SH-SY5Y (cell line): ENCODE measurements at regions not wholly inside any gene's neighbourhood (a gene's known extent, or its start where the extent isn't known, plus 50 kb on each side); places are given as distances from the start of the nearest gene placed in this dataset.

Experiments
- GATA2 ChIP-seq: IDR thresholded peaks from 2 replicates; pipeline ENCODE4 v1.6.1; 2011; ENCODE audit warnings: mild to moderate bottlenecking, low read depth, low read length
- GATA3 ChIP-seq: IDR thresholded peaks from 2 replicates; pipeline ENCODE4 v1.6.1; 2011; ENCODE audit warnings: low read depth, mild to moderate bottlenecking, low read length, moderate library complexity

DNA sequence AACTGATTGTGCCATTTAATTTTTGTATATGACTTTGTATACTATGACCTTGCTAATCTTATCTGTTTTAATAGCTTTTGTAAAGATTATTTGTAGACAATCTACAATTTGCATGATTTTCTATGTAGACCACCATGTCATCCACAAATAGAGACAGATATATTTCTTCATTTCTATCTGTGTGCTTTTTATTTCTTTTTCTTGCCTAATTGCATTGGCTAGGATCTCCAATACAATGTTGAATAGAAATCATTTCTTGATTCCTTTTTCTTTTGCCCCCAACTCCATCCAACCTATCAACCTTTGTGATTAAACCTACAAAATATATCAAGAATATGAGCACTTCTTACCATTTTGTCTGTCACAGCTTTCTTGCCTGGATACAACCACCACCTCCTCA, 232.6 kb upstream of the POU3F1 start:
- TF ChIP-seq GATA2 (no peak), GATA3 (no peak)

DNA sequence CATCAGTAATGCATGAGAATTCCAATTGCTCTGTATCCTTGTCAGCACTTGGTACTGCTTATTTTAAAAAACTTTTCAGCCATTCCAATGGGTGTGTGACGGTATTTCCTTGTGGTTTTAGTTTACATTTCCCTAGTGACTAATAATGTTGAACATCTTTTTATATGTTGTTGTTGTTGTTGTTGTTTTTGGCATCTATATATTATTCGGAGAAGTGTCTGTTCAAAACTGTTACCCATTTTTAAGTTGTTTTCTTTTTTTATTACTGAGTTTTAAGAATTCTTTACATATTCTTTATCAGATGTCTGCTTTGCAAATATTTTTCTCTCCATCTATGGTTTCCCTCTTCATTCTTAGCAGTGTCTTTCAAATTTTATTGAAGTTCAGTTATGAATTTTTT, 231.1 kb upstream of the POU3F1 start:
- TF ChIP-seq GATA3 (no peak), GATA2 (no peak)

DNA sequence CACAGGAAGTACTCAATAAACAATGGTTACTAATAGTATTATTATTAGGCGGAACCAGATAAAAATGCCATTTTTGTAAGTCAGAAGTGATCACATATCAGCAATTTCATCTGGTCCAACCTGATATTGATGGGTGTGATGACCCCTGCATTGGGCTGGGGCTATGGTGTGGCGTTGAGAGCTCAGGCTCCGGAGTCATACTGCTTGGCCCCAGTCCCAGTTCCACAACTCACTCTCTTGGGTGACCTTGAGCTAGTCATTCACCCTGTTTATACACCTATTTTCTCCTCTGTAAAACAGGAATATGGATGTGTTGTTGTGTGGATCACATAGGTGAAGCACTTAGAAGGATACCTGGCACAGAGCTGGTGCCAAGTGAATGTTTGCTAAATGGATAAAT, 229.4 kb upstream of the POU3F1 start:
- no peak for TF ChIP-seq GATA3
- no peak for TF ChIP-seq GATA2

DNA sequence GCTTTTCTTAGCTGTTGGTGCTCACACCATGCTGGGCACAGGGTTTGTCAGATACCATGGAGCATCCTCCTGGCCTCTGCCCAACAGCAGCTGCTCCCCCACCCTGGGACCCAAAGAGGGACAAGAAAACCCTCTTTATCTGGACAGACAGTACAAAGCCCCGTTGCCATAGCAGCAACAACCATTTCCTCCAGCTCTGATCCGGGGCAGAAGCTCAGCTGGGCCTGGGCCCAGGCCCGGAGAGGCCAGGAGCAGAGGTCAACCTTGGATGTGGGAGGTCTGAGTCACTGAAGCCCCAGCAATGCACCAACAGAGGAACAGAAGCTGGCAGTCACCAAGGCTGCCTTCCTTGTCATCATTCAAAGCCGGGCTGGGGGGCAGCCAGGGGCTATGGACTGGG, 228.4 kb upstream of the POU3F1 start:
- TF ChIP-seq GATA2 (no peak), GATA3 (no peak)

DNA sequence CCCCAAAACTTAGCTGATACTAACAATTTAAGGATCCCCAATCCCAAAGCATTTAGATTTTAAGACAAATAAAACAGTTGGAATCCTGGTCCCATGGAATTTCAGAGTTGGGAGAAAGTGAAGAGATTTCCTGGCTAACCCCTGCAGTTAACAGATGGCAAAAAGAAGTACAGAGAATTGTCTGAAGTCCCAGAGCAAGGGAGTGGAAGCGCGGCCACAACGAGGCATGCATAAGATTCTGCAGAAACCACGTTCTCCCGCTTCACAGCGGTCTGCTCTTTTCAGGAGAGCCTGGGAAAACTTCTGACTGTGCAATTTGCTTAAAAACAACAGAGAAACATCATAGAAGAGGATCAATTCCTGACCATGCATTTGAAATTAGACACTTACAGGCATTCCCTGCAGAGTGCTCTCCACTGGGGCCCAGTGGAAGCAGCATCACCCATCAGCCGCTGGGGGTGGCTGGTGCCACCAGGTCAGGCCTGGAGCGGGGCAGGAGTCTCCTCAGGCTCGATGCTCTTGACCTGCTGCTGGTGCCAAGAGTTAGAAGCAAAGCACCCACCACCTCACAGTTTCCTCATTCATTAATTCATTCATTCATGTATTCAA, 226.7 kb upstream of the POU3F1 start:
- TF ChIP-seq GATA3: no peak
- TF ChIP-seq GATA2: no peak

DNA sequence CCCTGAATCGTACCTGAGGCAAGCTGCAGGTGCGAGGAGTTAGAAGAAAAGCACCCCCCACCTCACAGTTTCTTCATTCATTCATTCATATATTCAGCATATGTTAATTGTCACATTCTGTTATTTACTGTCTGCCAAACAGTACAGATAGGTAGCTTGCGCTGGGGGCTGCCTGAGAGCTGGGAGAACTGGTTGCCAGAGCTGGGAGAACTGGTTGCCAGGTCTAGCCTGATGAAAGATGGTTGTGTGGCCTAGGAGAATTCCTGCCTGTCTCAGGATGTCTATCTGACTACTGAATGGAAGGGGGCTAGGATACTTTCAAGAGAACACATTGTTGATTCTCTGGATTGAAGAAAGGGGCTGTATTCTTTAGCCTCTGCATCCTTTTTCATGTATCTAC, 225.9 kb upstream of the POU3F1 start:
- no peak for TF ChIP-seq GATA2
- TF ChIP-seq GATA3: no peak

DNA sequence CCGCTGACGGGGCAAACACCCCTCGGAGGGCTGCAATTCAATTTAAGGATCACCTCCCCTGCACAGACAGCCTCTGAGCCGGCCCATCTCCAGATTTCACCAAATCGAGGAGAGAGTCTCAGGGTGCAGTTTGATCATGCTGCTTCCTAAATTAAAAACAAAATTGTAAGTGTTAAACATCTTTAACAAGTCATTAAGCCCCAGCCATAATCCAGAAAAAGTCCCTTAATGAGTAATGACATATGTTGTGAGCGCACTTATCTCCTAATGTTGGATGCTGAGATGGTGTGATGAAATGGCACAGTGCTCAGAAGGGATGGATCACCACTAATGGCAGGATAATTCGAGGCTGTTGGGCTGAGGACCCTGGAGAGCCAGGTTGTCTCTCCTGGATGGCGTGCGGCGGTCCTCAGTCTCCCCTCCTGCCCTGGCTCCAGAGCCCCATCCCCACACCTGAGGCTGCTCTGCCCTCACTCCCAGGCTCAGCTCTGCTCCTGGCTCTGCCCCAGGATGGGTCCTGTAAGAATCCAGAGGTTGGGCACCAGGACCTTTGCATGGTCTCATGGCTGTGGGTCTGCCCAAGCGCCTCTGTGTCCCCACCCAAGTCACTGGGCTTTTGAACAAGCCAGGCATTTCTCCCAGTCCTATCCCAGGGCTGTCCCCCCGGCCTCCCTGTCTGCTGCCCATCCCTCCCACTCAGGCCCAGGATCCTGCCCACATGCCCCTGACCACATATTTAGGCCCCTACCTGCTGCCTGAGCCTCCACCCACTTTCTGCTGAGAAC, 224.4 kb upstream of the POU3F1 start:
- TF ChIP-seq GATA2 (no peak), GATA3 (no peak)

DNA sequence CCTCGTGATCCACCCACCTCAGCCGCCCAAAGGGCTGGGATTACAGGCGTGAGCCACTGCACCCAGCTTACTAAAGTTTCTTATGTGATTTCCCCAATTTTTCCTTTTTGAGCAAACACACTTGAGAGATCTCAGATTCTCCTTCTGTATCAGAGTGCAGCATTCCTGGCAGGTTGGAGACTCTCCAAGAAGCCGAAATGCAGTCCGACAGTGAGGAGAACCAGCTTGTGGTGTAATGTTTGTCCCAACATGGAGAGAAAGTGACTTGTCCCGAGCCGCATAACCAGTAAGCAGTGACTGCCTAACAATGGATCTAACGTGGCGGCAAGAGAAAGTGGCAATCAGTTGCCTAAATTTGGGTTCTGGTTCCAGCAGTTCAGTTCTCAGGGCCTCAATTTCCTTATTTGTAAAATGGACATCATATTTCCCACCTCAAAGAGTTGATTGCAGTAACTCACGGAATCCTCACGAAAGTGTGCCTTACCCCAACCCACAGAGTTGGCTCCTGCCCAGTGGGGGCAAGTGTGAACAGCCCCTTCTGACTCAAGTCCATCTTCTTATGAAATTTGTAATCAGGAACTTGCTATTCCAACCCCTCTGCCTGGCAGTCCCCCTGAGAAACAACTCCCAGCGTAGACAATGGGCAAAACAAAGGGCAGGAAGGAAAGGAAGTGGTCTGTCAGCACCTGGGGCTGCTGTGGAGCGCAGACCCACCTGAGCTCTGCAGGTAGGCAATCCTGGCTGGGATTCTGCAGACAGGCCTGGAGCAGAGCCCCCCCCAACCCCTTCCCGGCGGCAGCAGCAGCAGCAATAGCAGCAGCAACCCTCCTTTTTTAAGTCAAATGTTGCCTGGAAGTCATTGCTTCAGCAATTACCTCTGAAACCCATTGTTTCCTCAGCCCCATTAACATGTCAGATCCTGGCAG, 223.6 kb upstream of the POU3F1 start:
- TF ChIP-seq GATA3 (no peak), GATA2 (no peak)

DNA sequence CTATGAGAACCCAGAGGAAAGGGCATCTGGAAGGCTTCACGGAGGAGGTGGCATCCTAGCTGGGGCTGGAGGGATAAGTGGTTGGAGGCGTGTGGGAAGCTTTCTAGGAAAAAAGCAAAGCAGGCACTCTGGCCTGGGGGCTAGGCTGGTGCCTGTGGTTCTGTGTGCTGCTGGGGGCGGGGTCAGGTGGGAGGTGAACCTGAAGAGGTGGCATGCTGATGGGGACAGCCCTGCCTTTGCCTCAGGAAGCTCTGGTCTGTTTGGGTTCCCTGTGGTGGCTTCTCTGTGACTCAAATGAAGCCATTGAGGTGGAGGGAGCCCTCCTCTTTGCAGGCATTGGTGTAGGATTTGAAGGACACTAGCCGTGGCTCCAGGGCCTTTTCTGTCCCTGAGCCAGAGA, 221.6 kb upstream of the POU3F1 start:
- TF ChIP-seq GATA3 (no peak), GATA2 (no peak)

DNA sequence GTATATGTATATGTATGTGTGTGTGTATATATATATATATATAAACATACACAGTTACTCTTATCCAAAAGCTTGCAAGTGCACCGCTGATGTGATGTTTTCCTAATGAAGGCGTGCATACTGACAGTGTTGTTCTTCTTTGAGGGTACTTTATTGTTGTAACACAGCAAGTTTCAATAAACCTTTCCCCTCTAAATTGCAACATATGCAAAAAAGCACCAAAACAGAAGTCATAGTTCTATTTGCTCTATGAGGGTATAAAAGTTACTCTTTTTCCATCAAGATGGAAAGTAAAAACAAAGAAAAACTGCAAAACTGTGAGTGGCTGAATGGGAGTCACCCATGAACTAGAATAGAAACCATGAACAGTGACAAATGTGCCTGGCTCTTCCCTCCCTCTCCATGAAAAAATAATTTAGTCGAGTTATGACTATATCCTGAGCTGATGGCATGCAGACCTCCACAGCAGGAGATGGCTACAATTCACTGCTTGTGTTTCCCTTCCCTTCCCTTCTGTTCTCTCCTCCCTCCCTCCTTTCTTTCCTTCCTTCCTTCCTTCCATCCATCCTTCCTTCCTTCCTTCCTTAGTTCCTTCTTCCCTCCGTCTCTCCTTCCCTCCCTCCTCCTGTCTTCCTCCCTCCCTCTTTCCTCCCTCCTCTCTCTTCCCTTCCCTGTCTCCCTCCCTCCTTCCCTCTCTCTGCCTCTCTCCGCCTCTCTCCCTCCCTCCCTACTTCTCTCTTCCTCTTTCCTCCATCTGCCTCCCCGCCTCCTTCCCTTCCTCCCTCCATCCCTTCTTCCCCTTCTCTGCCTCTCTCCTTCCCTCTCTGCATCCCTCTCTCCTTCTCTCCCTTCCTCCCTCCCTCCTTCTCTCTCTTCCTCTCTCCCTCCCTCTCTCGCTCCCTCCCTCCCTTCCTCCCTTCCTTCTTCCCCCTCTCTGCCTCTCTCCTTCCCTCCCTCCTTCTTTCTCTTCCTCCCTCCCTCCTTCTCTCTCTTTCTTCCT, 220.7 kb upstream of the POU3F1 start:
- TF ChIP-seq GATA2 (no peak), GATA3 (no peak)

DNA sequence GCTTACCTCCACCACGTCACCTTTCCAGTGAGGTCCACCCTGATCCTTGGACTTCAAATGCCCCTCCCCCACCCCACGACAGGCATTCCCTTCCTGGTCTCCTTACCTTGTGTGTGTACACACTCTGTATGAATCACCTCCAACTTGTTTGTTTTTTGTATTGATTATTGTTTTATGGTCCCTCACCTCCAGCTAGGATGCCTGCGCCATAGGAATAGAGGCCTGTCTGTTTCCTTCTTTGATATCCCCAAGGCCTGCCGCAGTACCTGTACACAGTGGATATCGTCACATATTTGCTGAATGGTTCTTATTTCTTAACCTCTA, 219.6 kb upstream of the POU3F1 start:
- TF ChIP-seq GATA3: no peak
- TF ChIP-seq GATA2: no peak

DNA sequence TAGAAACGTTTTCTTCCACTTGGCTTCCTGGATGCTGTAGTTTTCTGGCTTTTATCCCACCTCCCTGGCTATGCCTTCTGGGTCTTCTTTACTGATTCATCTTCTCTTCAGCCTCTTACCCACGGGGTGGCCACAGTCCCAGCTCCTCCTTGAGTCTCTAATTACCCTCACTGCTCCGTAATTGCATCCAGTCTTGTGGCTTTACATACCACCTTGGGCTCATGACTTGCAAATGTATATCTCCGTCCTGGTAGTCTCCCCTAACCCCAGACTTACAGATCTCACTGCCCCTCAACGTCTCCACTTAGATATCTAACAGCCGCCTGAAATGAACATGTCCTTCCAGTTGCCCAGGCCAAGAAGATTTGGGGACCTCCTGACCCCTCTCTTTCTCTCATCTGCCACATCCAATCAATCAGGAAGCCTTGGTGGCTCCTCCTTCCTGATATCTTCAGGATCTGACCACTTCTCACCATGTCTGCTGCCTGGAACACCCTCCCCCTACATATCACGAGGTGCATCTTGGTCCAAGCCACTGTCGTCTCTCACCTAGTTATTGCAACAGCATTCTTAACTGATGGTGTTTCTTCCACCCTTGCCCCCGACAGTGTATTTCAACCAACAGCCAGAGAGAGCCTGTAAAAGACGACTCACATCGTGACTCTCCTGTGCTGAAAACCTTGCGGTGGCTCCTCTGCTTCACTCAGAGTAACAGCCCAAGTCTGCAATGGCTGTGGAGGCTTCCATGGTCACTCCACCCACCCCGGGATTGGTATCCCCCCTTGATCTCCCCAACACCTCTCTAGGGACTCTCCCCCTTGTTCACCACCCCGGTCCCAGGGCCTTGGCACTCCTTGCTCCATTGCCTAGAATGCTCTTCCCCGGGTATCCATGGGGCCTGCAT, 219.0 kb upstream of the POU3F1 start:
- TF ChIP-seq GATA2 (no peak), GATA3 (no peak)

DNA sequence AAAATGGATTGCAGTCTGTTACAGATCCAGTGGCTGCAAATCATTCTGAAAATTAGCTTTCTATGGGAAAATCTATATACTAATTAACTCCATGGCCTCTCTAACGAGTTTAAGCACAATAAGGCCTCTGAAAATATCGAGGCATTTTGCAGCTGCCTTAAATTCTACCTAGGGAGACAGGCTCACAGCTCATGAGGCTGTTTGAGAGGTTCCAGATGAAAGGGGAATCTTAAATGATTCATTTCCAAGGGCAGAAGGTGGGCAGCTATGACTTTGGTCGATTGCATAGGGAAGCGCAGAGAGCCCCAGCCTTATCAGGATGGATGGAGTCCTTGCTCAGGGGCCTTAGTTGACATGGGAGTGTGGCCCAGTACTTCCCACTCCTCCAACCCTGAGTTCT, 216.8 kb upstream of the POU3F1 start:
- TF ChIP-seq GATA2 (no peak), GATA3 (no peak)
